HG03139 (cell line): ENCODE measurements at regions not wholly inside any gene's neighbourhood (a gene's known extent, or its start where the extent isn't known, plus 50 kb on each side); places are given as distances from the start of the nearest gene placed in this dataset.
A peak's percentile ranks its signal among the peaks of the same experiment; 100 is the strongest.

Experiments
- ATAC-seq: cut with Tn5 transposase; IDR thresholded peaks from one replicate; pipeline ENCODE4 v1.9.1; 2021; ENCODE audit not compliant: unreplicated experiment

DNA sequence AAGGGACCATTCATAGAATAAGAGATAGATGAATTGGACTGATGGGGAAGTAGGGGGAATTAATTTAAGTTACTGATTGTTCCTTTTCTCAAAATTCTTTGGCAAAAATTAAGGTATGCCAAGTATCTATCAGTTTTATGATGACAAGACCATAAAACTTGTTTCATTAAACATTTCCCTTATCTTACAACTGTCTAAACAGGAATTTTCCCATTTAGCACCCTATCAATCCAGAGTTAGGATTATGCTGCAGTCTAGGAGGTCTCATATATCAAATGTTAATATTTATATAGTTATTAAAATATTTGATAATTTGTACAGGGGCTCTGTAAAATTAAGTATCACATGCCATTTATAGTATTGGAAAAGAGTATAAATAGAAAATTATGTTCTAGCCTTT, 51.5 kb upstream of the ARID1B start:
- no peak for ATAC-seq

DNA sequence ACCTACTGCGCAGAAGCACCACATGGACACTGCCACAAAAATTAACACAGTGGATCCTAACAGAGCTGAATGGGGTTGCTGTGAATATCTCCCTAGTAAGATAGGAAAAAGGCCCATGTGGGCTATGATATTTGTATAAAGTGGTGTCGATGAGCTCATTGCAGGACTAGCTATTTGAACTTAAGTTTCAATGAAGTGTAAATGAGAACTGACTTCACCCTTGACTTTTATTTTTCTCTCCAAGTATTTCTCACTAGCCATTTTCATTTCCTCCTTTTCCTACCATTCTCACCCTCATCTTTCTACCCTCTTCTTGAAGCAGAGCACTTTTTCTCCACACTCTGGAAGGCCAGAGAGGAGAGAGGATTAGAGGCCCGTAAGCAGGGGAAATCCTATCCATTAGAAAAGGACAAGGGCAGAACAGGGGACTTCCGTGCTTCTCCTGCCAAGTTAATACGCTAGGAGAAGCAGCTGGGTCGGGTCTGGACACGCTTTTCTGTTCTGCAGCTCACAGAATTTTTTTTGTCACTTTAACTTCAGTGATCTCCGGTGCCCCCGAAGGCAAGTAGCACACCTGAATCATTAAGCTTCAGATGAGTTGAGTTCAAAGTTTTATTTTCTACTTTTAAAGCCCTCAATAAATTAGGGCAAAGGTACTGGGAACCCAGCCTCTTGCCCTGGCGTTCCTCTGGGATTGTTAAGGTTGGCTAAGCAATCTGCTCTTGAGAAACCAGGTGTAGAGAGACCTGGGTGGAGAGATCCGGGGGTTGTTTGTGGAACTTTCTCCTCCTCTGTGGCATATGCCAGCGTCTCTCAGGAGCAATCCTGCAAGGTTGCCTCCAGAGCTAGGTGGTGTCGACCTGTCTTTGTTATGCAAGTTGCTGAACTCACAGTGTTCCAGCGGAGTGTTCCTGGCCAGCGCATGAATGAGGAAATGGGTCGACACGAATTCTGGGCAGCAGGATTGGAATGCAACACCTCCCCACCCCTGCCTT, 56.2 kb upstream of the ARID1B start:
- peak; percentile 35 for ATAC-seq

DNA sequence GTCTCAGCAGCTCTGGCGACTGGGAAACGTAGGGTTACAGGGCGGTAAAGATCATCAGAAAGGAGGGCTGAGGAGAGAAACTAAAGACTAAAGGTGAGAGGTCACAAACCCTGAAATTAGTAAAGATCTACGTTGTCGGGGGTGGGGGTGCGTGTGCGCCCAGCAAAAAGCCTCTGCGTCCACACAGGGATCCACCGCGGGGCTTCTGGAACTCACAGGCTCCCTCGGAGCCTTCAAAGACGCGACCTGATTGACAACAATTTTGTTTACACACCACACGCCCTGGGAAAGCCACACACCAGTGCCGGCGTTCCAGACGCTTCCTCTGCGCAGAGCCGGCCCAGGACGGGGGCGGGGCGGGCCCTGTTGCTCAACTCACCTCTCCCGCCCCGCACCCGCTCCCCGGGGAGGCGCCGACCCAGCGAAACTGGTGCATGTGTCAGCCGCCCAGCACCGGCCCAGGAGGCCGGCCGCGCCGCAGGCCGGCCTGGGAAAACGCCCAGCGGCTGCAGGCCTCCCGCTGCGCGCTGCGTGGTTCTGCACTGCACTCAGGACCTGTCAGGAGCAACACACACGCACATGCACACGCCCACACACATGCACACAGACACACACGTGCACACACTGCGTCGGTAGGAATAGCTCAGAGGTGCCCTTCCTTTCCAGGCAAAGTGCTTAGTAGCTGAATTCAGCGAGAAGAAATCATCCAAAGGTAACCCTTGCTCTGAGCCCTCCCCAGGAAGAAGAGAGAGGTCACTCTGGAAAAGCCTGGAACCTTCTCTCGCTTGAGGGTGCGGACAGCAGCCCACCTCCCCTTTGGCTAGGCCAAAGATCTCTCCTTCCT, 57.2 kb upstream of the ARID1B start:
- peak; percentile 86 for ATAC-seq

DNA sequence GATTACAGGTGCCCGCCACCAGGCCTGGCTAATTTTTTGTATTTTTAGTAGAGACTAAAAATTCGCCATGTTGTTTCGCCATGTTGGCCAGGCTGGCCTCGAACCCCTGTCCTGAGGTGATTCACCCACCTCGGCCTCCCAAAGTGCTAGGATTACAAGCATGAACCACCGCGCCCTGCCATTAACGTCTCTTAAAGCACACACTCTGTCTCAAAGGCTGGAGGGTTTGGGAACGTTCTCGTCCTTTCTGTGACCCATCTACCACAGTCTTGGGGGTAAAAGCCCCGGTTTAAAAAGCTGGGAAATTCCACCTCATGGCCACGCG, 57.8 kb upstream of the ARID1B start:
- no peak for ATAC-seq

DNA sequence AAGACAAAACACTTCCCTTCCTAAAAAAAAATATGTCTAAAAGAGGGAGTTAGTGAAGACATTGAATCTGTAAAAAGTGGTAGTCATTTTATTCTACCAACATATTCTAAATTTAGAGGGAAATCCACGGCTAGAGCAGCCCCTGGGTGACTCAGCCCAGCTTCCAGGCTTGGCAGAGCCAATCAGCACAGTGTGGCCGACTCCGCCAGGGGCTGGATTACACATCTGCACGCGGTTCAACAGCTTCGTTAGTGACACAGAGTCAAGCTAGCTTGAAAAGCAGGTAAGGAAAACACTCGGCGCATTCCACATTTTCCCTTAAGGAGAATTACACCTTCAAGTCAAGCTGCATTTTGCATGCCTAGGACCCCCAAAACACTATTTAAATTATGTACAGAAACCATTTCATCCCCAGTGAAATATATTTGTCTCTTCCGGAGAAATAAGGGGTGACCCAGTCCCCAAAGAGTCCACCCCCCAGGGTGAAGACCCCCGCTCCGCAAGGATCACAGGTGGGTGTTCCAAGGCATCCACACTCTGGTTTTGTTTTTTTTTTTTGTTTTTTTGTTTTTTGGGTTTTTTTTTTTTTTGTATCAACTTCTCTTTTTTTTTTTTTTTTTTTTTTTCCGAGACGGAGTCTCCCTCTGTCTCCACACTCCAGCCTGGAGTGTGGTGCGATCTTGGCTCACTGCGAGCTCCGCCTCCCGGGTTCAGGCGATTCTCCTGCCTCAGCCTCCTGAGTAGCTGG, 58.4 kb upstream of the ARID1B start:
- no peak for ATAC-seq

DNA sequence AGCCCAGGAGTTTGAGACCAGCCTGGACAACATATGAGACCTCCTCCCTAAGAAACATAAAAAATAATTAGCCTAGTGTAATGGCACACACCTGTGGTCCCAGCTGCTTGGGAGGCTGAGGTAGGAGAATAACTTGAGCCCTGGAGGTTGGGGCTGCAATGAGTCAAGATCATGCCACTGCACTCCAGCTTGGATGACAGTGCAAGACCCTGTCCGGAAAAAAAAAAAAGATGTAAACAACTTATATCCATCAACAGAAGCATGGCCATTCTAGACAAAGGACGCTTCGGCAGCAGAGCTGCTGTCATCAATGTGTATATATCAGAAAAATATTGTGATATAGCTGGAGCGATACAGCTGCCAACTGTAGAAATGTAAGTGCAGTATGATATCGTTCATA, 59.6 kb upstream of the ARID1B start:
- ATAC-seq = no peak

DNA sequence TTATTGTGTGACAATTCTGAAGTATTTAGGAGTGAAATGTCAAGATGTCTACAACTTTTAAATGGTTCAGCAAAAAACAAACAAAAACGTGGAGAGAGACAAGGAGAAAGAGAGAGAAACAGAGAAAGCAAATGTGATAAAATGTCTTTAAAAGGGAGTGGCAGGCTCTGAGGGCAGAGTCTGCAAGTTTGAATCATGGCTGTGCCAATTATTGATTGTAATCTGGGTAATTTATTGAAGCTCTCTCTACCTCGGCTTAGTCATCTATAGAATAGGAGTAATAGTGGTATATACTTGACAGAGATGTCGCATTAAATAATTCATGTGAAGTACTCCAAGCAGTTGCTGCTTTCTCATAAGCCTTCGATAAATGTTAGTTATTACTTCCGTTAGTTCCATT, 61.3 kb upstream of the ARID1B start:
- ATAC-seq = no peak

DNA sequence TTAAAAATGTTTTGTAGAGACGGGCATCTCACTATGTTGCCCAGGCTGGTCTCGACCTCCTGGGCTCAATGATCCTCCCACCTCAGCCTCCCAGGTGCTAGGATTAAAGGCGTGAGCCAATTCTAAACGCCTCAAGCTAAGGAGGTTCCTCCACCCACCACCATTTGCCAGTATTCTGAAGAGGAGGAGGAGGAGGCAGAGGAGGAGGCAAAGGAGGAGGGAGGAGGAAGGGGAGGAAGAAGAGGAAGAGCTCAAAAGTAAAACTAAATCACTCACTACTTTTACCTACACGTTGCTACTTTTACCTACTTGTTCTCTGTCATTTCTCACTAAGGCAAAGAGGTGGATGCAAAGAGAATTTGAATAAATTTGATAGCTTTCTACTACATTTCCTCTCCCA, 63.6 kb upstream of the ARID1B start:
- no peak for ATAC-seq

DNA sequence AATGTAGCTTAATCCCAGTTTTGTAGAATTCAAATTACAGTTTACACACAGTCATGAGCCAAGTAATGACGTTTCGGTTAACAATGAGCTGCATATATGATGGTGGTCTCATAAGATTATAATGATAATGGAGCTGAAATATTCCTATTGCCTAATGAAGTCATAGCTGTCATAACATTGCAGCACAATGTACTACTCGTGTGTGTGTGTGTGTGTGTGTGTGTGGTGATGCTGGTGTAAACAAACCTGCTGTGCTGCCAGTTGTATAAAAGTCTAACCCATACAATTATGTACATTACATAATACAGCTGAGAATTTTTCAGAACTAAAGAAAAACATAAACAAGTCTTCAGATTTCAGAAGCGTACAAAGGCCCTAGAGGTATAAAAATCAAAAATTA, 66.7 kb upstream of the ARID1B start:
- ATAC-seq = no peak

DNA sequence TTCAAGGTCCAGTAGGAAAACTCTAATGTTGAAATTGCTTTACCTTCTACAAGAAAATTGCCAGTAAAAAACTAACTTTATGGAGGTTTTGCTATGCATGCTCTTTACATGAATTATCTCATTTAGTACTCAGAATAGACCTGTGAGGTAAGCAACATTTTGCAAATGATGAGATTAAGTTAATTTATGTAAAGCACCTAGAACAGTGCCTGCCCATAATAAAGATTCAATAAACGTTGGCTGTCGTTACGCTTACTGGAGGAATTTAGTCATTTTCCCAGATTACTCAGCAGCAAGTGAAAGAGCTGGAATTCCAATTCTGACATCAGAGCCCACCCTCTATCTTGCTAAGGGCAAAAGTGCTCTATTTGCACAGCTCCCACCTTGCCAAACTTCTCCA, 69.4 kb upstream of the ARID1B start:
- no peak for ATAC-seq

DNA sequence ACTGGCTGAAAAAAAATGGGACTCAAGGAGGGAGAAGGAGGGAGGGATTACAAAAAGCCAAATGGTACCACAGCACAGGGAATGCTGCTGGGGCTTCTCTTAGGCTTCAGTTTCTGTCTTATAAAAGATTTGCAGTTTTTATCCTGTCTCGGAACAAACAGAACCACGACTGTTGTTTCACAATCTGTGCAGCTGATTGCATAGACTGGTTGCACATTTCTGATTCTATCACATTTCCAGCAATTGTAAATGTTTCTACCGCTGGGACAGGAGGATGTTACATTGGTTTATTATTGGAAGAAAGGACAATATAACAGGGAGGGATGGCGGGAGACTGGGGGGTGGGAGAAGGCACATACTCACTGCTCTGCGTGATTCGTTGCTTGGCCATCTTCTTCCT, 73.5 kb upstream of the ARID1B start:
- no peak for ATAC-seq

DNA sequence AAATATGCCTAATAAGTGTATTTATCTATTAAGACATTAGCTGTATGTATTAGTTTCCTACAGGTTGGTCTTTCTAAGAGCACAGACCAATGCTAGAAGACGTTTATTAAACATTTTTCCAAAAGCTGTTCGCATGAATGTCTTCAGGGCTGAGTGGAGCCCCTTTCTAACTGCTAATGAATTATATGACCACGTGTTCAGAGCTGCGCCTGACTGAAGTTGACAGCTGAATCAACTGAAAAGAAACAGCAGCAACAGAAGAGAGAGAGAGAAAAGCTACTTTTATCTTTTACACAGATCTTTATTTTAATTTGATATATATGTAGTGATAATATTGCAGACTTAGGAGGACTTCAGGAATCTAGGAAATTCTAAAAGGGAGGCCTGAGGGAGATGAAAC, 75.2 kb upstream of the ARID1B start:
- no peak for ATAC-seq

DNA sequence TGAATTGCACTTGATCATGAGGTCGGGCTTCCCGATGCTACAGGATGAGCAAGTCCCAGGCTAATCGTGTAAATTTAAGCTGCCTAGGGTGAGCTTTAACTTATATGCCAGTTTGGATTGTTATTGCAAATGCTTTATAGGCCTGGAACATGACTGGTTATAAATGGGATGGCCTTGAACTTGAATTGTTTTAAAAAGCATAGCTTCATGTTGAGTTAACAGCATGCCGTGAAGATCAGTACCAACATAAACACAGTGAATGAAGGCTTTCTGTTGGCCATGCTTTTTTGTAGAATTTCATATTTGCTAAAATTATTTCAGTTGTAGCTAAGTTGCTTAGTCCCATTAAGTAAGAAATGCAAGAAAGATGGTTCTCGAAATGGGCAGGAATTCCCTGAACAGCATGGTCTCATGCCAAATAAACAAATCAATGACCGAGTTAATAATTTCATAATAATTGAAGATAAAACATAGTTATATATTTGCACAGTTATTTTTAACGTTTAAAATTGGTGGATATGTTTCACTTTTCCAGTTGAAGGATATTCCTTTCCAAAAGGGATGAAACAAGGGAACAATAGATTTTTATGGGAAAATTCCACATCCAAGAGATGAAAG, 76.6 kb upstream of the ARID1B start:
- no peak for ATAC-seq

DNA sequence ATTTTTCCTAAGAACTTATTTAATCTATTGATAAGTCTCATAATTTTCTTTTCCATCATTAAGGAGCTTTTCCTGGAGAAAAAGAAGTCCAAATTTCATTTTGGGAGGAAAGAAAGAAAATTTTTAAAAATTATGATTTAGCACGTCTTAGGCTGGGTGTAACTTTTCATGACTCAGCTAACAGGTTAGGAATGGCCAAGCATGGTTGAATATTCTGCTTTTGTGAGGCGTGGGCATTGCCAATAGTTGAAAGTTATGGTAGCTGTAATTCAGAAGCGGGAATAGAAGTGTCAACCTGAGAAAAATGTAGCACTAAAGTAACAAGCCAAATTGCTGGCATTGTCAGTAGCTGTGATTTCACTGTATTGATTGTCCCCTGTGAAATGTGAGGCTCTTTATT, 77.2 kb upstream of the ARID1B start:
- ATAC-seq = no peak

DNA sequence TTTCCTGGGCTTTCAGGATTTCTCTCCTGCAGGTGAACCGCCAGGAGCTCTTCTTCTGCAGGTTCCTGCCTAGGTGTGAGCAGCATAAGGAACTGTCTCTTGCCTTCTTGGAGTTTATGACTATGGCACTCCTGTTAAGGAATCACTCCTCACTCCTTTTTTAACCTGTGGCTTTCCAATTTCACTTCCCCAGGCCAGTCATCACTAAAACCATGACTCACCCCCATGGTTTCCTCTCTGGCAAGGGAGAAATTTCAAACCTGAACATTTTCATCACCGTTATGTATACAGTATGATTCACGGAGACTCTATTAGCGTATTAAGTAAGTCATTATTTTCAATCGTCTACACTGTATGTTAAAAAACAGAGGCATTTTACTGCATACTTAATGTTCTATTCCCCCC, 78.2 kb upstream of the ARID1B start:
- peak; percentile 33 for ATAC-seq

DNA sequence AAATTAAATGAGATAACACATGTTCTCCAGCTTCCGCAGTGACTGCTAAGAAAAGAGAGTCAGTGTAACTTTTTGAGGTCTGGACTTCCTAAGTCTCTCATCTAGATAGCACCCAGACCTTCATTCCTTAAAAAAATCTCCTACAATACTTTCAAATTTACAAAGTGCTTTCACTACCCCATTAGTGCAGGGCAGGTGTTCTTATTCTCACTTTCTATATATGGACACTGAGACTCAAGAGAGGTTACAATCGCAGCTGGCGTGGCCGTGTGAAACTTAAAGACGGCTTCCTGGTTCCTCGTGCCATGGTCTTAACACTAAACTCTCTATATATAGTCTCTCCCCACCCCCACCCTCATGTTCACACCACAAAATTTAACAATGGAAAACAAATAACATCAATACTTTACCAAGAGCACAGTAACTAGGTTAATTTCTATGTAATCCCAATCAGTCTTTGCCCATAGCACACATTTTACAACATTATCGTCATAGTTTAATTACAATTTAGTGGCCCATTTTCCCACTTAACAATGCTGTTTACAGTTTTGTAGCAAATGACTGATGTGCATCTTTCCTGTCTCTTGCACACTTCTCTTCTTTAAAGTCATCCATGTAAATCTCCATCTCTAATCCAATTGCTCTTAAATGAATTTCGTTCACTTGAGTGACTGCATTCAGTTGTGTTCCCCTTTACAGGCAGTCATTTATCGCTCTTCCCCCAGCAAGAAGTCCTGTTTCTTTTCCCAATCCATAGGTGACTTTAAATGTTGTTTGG, 78.8 kb upstream of the ARID1B start:
- peak; percentile 72 for ATAC-seq

DNA sequence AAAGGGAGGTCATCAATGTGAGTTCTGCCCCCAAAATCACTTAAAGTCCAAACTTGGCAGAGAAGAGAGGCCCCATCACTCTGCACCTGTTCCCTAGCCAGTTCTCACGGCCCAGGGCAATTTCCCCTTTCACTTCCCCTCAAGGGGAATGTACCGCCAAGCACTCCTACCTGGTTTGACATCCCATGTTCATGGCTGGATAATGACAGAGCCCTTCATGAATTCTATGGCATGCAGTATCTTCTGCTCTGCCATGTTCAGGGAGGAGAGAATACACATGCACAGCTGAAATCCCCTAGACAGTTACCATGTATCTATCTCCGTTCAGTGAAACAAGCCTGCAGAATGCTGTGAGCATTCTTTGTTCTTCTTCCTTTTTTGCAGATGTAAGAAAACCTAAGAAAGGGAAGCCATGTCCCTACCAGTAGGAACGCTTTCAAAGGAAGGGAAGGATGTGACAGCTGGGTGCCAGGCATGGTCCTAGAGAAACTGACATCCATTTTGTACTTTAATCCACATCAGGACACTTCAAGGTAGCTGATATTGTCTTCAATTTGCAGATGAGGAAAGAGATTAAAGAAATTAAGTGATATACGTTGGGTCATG, 79.8 kb upstream of the ARID1B start:
- ATAC-seq = peak; percentile 34

DNA sequence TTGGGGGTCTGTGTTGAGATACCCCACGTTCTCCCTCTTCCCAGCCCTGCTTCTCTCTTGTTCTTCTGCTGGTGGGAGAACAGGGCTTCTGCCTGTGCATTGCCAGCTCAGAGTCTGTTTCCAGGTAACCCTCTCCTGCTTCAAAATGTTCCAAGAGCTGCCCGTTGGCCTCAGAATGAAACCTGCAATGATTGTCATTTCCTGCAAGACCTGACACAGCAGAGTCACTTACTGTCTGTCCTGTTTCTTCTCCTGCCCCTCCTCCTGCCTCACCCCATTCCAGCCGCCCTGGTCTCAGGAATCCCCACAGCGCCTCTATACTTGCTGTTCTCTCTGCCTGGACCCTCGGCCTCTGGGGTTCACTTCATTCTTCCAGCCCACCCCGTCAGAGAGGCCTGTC, 81.4 kb upstream of the ARID1B start:
- no peak for ATAC-seq

DNA sequence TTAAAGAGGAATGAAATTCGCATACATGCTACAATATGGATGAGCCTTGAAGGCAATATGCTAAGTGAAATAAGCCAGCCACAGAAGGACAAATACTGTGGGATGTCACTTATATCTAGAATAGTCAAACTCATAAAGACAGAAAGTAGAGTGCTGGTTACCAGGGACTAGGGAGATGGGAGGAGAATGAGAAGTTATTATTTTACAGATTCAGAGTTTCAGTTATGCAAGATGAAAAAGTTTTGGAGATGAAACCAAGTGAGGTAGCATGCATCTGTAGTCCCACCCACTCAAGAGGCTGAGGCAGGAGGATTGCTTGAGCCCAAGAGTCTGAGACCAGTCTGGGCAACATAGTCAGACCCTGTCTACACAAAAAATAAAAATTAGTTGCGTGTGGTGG, 82.5 kb upstream of the ARID1B start:
- no peak for ATAC-seq

DNA sequence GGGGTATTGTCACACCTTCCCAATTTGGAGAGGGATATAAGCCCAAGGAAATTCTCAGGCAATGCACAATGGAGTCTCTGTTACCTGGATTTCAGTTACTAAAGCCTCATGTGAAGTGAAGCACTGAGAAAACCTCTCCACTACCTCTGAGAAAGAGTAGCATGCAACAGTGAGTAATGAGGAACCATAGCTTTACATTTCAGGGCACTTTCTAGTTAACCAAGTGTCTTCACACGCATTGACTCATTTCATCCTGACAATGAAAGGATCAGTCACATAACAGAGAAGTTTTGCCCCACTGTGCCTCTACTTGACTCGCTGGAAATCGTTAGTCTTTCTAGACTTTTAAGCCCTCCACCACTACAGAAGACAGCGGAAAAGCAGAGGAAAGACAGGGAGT, 86.2 kb upstream of the ARID1B start:
- peak; percentile 62 for ATAC-seq
